Stomach (tissue), 4 donors: ENCODE measurements at regions not wholly inside any gene's neighbourhood (a gene's known extent, or its start where the extent isn't known, plus 50 kb on each side); places are given as distances from the start of the nearest gene placed in this dataset.

Experiments used
- EP300 ChIP-seq: sonication (generic); formaldehyde crosslinking; IDR thresholded peaks from one replicate; pipeline ENCODE4 v1.6.1; 2017; ENCODE audit warnings: antibody characterized with exemption
- POLR2A ChIP-seq, 4 donors: fragments of 450-650 bp; IDR thresholded peaks; one replicate each; pipeline ENCODE4 v1.6.1; 2016; ENCODE audit warnings: antibody characterized with exemption in 4 of 4, control low read depth in 2 of 4, mild to moderate bottlenecking in 1 of 4, moderate library complexity in 1 of 4
- POLR2AphosphoS5 ChIP-seq, 3 donors: sonication (generic); formaldehyde crosslinking; IDR thresholded peaks; one replicate each; pipeline ENCODE4 v1.6.1; 2016; ENCODE audit warnings: antibody characterized with exemption in 3 of 3
- TF ChIP-seq, protein P1 (sequence below), 7 experiments: fragments of 450-650 bp in 4 of 7; fragments of 200-600 bp in 3 of 7; sonication (generic) in 3 of 7; IDR thresholded peaks; one replicate each; pipeline ENCODE4 v1.5.1; 2016 to 2019; ENCODE audit warnings: antibody characterized with exemption in 7 of 7, control low read depth in 2 of 7, mild to moderate bottlenecking in 1 of 7

- TF ChIP-seq EP300 (no peak), POLR2A (IDR thresholded peaks at IDR 0.05) (no peak), POLR2AphosphoS5 (IDR thresholded peaks at IDR 0.05) (no peak)
- TF ChIP-seq, protein P1, sequence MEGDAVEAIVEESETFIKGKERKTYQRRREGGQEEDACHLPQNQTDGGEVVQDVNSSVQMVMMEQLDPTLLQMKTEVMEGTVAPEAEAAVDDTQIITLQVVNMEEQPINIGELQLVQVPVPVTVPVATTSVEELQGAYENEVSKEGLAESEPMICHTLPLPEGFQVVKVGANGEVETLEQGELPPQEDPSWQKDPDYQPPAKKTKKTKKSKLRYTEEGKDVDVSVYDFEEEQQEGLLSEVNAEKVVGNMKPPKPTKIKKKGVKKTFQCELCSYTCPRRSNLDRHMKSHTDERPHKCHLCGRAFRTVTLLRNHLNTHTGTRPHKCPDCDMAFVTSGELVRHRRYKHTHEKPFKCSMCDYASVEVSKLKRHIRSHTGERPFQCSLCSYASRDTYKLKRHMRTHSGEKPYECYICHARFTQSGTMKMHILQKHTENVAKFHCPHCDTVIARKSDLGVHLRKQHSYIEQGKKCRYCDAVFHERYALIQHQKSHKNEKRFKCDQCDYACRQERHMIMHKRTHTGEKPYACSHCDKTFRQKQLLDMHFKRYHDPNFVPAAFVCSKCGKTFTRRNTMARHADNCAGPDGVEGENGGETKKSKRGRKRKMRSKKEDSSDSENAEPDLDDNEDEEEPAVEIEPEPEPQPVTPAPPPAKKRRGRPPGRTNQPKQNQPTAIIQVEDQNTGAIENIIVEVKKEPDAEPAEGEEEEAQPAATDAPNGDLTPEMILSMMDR (IDR thresholded peaks at IDR 0.05), result no peak
These were observed 843.1 kb downstream of the SOCS6 start for GRCh38 chr18:71131918-71132317.
